Naive thymus-derived CD4-positive, alpha-beta T cell (primary cell): ENCODE measurements at regions not wholly inside any gene's neighbourhood (a gene's known extent, or its start where the extent isn't known, plus 50 kb on each side); places are given as distances from the start of the nearest gene placed in this dataset.
A peak's percentile ranks its signal among the peaks of the same experiment; 100 is the strongest.

Source experiments
- ATAC-seq: fragments of 150-1000 bp; cut with Tn5 transposase; 2 replicates; pipeline ENCODE4 v1.10.0; 2021; ENCODE audit warnings: mild to moderate bottlenecking, moderate library complexity
- CTCF ChIA-PET: fragments of 350-600 bp; sonication (Branson Sonifier 250); formaldehyde crosslinking; loops from one replicate; lab custom pipeline; 2021; ENCODE audit warnings: antibody characterized with exemption; lab: Charles Lee
- POLR2A ChIA-PET: fragments of 350-600 bp; sonication (Branson Sonifier 250); formaldehyde crosslinking; loops from one replicate; lab custom pipeline; 2021; ENCODE audit warnings: antibody characterized with exemption, inconsistent platforms; lab: Charles Lee
- DNase-seq, 9 donors: peaks; one replicate each; pipeline versions ENCODE4 v3.0.0 to v3.0.0-alpha.2; 2020 to 2022; ENCODE audit warnings: mixed read lengths in 1 of 9
- H3K27ac ChIP-seq: one replicate; pipeline ENCODE4 v1.7.0; 2013; ENCODE audit warnings: mild to moderate bottlenecking, low read depth, low read length, moderate library complexity
- H3K27me3 ChIP-seq, 2 donors: one replicate each; pipeline ENCODE4 v1.7.0; 2013; ENCODE audit warnings: low read length in 2 of 2, mild to moderate bottlenecking in 2 of 2, moderate library complexity in 2 of 2; ENCODE audit not compliant: control insufficient read depth in 2 of 2, insufficient read depth in 2 of 2
- H3K36me3 ChIP-seq, 3 experiments: 1 replicate in 2 of 3; 2 replicates in 1 of 3; pipeline ENCODE4 v1.7.0; 2013; ENCODE audit warnings: low read length in 3 of 3, mild to moderate bottlenecking in 3 of 3, moderate library complexity in 1 of 3; ENCODE audit not compliant: insufficient read depth in 3 of 3, control insufficient read depth in 2 of 3
- H3K4me1 ChIP-seq, 2 donors: one replicate each; pipeline ENCODE4 v1.7.0; 2013; ENCODE audit warnings: low read length in 2 of 2, mild to moderate bottlenecking in 2 of 2, moderate library complexity in 1 of 2; ENCODE audit not compliant: control insufficient read depth in 2 of 2, insufficient read depth in 2 of 2
- H3K4me3 ChIP-seq: 2 replicates; pipeline ENCODE4 v1.7.0; 2013; ENCODE audit warnings: mild to moderate bottlenecking, low read length
- H3K9me3 ChIP-seq, 3 experiments: 1 replicate in 2 of 3; 2 replicates in 1 of 3; pipeline ENCODE4 v1.7.0; 2013; ENCODE audit warnings: low read length in 3 of 3; ENCODE audit not compliant: control insufficient read depth in 2 of 3
- H3K27ac Mint-ChIP-seq, 9 donors: one replicate each; pipeline ENCODE4 v1.8.0; 2020 to 2022; ENCODE audit warnings: mixed read lengths in 9 of 9, mild to moderate bottlenecking in 8 of 9, moderate library complexity in 5 of 9, inconsistent platforms in 2 of 9
- H3K27me3 Mint-ChIP-seq, 5 donors: one replicate each; pipeline ENCODE4 v1.8.0; 2021 to 2022; ENCODE audit warnings: mixed read lengths in 5 of 5, mild to moderate bottlenecking in 1 of 5
- H3K36me3 Mint-ChIP-seq, 5 donors: one replicate each; pipeline ENCODE4 v1.8.0; 2020 to 2022; ENCODE audit warnings: mixed read lengths in 5 of 5, mild to moderate bottlenecking in 3 of 5, inconsistent platforms in 1 of 5
- H3K4me1 Mint-ChIP-seq, 7 donors: one replicate each; pipeline ENCODE4 v1.8.0; 2020 to 2022; ENCODE audit warnings: mixed read lengths in 7 of 7, mild to moderate bottlenecking in 3 of 7, inconsistent platforms in 1 of 7
- H3K4me3 Mint-ChIP-seq, 10 donors: one replicate each; pipeline ENCODE4 v1.8.0; 2020 to 2022; ENCODE audit warnings: mild to moderate bottlenecking in 10 of 10, mixed read lengths in 10 of 10, moderate library complexity in 6 of 10, inconsistent platforms in 2 of 10
- H3K9me3 Mint-ChIP-seq, 11 donors: one replicate each; pipeline ENCODE4 v1.8.0; 2020 to 2022; ENCODE audit warnings: mixed read lengths in 11 of 11, mild to moderate bottlenecking in 4 of 11, inconsistent platforms in 1 of 11, moderate library complexity in 1 of 11
- intact Hi-C, 2 donors: fragments of 100-400 bp; cut with micrococcal nuclease; formaldehyde crosslinking; loops; one replicate each; pipeline ENCODE4 v1.15.1; 2023

- no peak overlapping the region for H3K27ac ChIP-seq
- no peaks in the 10 kb centered on the region for H3K9me3 ChIP-seq
- no peak overlapping the region for H3K4me3 ChIP-seq
- no peaks in the 10 kb centered on the region for H3K36me3 ChIP-seq
- H3K4me3 Mint-ChIP-seq = no peak overlapping the region
- no peak for DNase-seq
- peaks cover 0 to 1% (median 0%) of the 10 kb centered on the region in 5 donors for H3K36me3 Mint-ChIP-seq
- ChIA-PET POLR2A (interaction anchor here (1.2 kb wide), 1 partner anchor 60 kb away, joined by 7 read pairs; no protein-coding TSS in a partner anchor), CTCF (interaction anchor here (0.6 kb wide), 4 partner anchors 77 to 1583 kb away, joined by 3 to 4 read pairs (median 3); no protein-coding TSS in a partner anchor)
- peaks cover 0 to 2% (median 0%) of the 10 kb centered on the region in 11 donors for H3K9me3 Mint-ChIP-seq
- ATAC-seq = no peak
- peaks cover 0 to 20% (median 5%) of the 10 kb centered on the region in 7 donors for H3K4me1 Mint-ChIP-seq
- H3K27ac Mint-ChIP-seq = peak overlapping the region in 1 of 9 donors; percentile 28
- no peaks in the 10 kb centered on the region for H3K4me1 ChIP-seq
- intact Hi-C loops = no loop called here
- H3K27me3 Mint-ChIP-seq = peaks cover 0 to 10% (median 0%) of the 10 kb centered on the region in 5 donors
- H3K27me3 ChIP-seq = no peaks in the 10 kb centered on the region
Measured at GRCh38 chr9:70478963-70479641, 64.6 kb upstream of the KLF9 start.

DNA sequence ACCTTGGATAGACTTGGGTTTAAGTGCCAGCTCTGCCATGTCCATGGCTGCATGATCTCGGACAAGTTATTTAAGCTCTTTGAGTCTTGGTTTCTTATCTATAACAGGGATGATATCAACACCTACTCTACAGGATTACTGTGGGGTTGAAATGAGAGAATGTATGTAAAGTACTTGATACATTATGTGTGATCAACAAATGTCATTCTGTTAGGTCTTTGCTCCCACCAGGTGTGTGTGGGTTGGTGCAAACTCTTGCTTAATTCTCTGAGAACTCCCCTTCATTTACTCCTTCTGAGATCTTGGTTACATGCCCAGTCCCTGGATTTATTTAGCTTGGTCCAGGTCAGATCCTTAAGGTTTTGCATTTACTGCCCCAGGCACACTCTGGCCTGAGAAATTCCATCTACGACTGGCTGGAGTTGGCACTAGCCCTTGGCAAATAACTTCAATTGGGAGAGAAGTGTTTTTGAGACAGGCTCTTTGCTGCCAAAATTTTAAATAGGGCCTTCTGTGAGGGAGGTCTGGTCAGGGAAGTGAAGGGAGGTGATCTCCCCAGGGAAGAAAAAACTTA is 63.5 kb upstream of the KLF9 start:
- Histone ChIP-seq H3K27me3 (no peaks in the 10 kb centered on the region), H3K4me1 (no peaks in the 10 kb centered on the region), H3K9me3 (no peaks in the 10 kb centered on the region), H3K27ac (no peak overlapping the region), H3K36me3 (no peaks in the 10 kb centered on the region), H3K4me3 (no peak overlapping the region)
- no peak for ATAC-seq
- Mint-ChIP-seq H3K4me1 (peaks cover 0 to 9% (median 3%) of the 10 kb centered on the region in 7 donors), H3K27me3 (peaks cover 0 to 7% (median 0%) of the 10 kb centered on the region in 5 donors), H3K9me3 (peaks cover 0 to 2% (median 0%) of the 10 kb centered on the region in 11 donors), H3K36me3 (peaks cover 0 to 1% (median 0%) of the 10 kb centered on the region in 5 donors), H3K4me3 (no peak overlapping the region), H3K27ac (no peak overlapping the region)
- POLR2A ChIA-PET = interaction anchor here (0.7 kb wide), 1 partner anchor 56 kb away, joined by 4 read pairs; no protein-coding TSS in a partner anchor
- intact Hi-C loops = no loop called here
- CTCF ChIA-PET = no interaction called here
- DNase-seq = no peak

- Mint-ChIP-seq H3K36me3 (peaks cover 0 to 1% (median 0%) of the 10 kb centered on the region in 5 donors), H3K9me3 (peaks cover 0 to 2% (median 0%) of the 10 kb centered on the region in 11 donors), H3K4me3 (no peak overlapping the region), H3K4me1 (peaks cover 0 to 10% (median 3%) of the 10 kb centered on the region in 7 donors), H3K27me3 (peaks cover 0 to 2% (median 0%) of the 10 kb centered on the region in 5 donors), H3K27ac (no peak overlapping the region)
- H3K27me3 ChIP-seq = no peaks in the 10 kb centered on the region
- CTCF ChIA-PET = no interaction called here
- intact Hi-C loops = no loop called here
- no peaks in the 10 kb centered on the region for H3K4me1 ChIP-seq
- H3K36me3 ChIP-seq = no peaks in the 10 kb centered on the region
- H3K9me3 ChIP-seq = no peaks in the 10 kb centered on the region
- POLR2A ChIA-PET = no interaction called here
- no peak for ATAC-seq
- DNase-seq = no peak
- no peak overlapping the region for H3K4me3 ChIP-seq
- no peak overlapping the region for H3K27ac ChIP-seq
Measured at GRCh38 chr9:70477146-70477745, 62.8 kb upstream of the KLF9 start.

GRCh38 chr9:70475211-70475610 is 60.8 kb upstream of the KLF9 start:
- intact Hi-C loops = no loop called here

GRCh38 chr9:70474413-70474812 is 60.0 kb upstream of the KLF9 start:
- intact Hi-C loops = no loop called here

More at GRCh38 chr9:70475211-70475610, 60.8 kb upstream of the KLF9 start:
- Histone ChIP-seq H3K4me1 (peaks cover 0 to 9% of the 10 kb centered on the region in 2 donors), H3K4me3 (no peak overlapping the region), H3K9me3 (no peaks in the 10 kb centered on the region), H3K27me3 (no peaks in the 10 kb centered on the region), H3K36me3 (no peaks in the 10 kb centered on the region), H3K27ac (no peak overlapping the region)
- CTCF ChIA-PET = interaction anchor here (1.8 kb wide), 1 partner anchor 10 kb away, joined by 7 read pairs; no protein-coding TSS in a partner anchor
- no peak overlapping the region for H3K27ac Mint-ChIP-seq
- no peak for DNase-seq
- H3K27me3 Mint-ChIP-seq = peaks cover 0 to 2% (median 0%) of the 10 kb centered on the region in 5 donors
- no peak overlapping the region for H3K4me3 Mint-ChIP-seq
- H3K9me3 Mint-ChIP-seq = peaks cover 0 to 3% (median 0%) of the 10 kb centered on the region in 11 donors
- no peak for ATAC-seq
- POLR2A ChIA-PET = interaction anchor here (1.4 kb wide), 1 partner anchor 55 kb away, joined by 4 read pairs; no protein-coding TSS in a partner anchor
- peaks cover 8 to 26% (median 20%) of the 10 kb centered on the region in 7 donors for H3K4me1 Mint-ChIP-seq
- peaks cover 0 to 1% (median 0%) of the 10 kb centered on the region in 5 donors for H3K36me3 Mint-ChIP-seq

More at GRCh38 chr9:70474413-70474812, 60.0 kb upstream of the KLF9 start:
- ATAC-seq (no peak), DNase-seq (no peak)
- Histone ChIP-seq H3K9me3 (no peaks in the 10 kb centered on the region), H3K4me1 (peaks cover 0 to 15% of the 10 kb centered on the region in 2 donors), H3K27me3 (no peaks in the 10 kb centered on the region), H3K36me3 (no peaks in the 10 kb centered on the region), H3K4me3 (no peak overlapping the region), H3K27ac (no peak overlapping the region)
- H3K9me3 Mint-ChIP-seq = peaks cover 0 to 3% (median 0%) of the 10 kb centered on the region in 11 donors
- H3K4me3 Mint-ChIP-seq = no peak overlapping the region
- H3K27ac Mint-ChIP-seq = no peak overlapping the region
- ChIA-PET CTCF (interaction anchor here (1.8 kb wide), 1 partner anchor 10 kb away, joined by 7 read pairs; no protein-coding TSS in a partner anchor), POLR2A (interaction anchor here (1.4 kb wide), 1 partner anchor 54 kb away, joined by 4 read pairs; no protein-coding TSS in a partner anchor)
- H3K36me3 Mint-ChIP-seq = peaks cover 0 to 3% (median 0%) of the 10 kb centered on the region in 5 donors
- H3K27me3 Mint-ChIP-seq = peaks cover 0 to 2% (median 0%) of the 10 kb centered on the region in 5 donors
- peaks cover 12 to 33% (median 26%) of the 10 kb centered on the region in 7 donors for H3K4me1 Mint-ChIP-seq
